GM23248 (cell line): ENCODE measurements at regions not wholly inside any gene's neighbourhood (a gene's known extent, or its start where the extent isn't known, plus 50 kb on each side); places are given as distances from the start of the nearest gene placed in this dataset.
"Not testable (repeated sequence)": the region's sequence is repeated elsewhere in the genome, so short reads cannot be mapped to it uniquely, and the experiment has no call there.

Experiments used
- DNase-seq: peaks from one replicate; pipeline ENCODE4 v3.0.0-alpha.2; 2015
- H2AFZ ChIP-seq: fragments of 200-600 bp; sonication (generic); 2 replicates; pipeline ENCODE4 v1.6.1; 2016; ENCODE audit warnings: antibody characterized with exemption
- H3F3A ChIP-seq: fragments of 200-600 bp; sonication (generic); 2 replicates; pipeline ENCODE4 v1.6.1; 2016; ENCODE audit warnings: mild to moderate bottlenecking, antibody characterized with exemption, mixed run types; ENCODE audit not compliant: insufficient read depth
- H3K27ac ChIP-seq: fragments of 200-600 bp; sonication (generic); 2 replicates; pipeline ENCODE4 v1.5.1; 2016; ENCODE audit warnings: mild to moderate bottlenecking
- H3K27me3 ChIP-seq: fragments of 200-600 bp; sonication (generic); replicated peaks from 2 replicates; pipeline ENCODE4 v1.6.1; 2016; ENCODE audit warnings: mild to moderate bottlenecking; ENCODE audit not compliant: insufficient read depth
- H3K36me3 ChIP-seq: fragments of 200-600 bp; sonication (generic); 2 replicates; pipeline ENCODE4 v1.6.1; 2016; ENCODE audit warnings: low read depth, mild to moderate bottlenecking
- H3K4me1 ChIP-seq: fragments of 200-600 bp; sonication (generic); 2 replicates; pipeline ENCODE4 v1.6.1; 2016; ENCODE audit warnings: mild to moderate bottlenecking; ENCODE audit not compliant: insufficient read depth
- H3K4me2 ChIP-seq: fragments of 200-600 bp; sonication (generic); one replicate; pipeline ENCODE4 v1.6.1; 2016; ENCODE audit warnings: mild to moderate bottlenecking; ENCODE audit not compliant: unreplicated experiment
- H3K4me3 ChIP-seq: fragments of 200-600 bp; sonication (generic); 2 replicates; pipeline ENCODE4 v1.5.1; 2016; ENCODE audit warnings: mild to moderate bottlenecking
- H3K79me2 ChIP-seq: fragments of 200-600 bp; sonication (generic); 2 replicates; pipeline ENCODE4 v1.6.1; 2016; ENCODE audit warnings: mild to moderate bottlenecking; ENCODE audit not compliant: insufficient read depth
- H3K9ac ChIP-seq: fragments of 200-600 bp; sonication (generic); 2 replicates; pipeline ENCODE4 v1.6.1; 2016; ENCODE audit warnings: mild to moderate bottlenecking
- H3K9me2 ChIP-seq: fragments of 200-600 bp; sonication (generic); 2 replicates; pipeline ENCODE4 v1.6.1; 2016; ENCODE audit warnings: mixed run types, mild to moderate bottlenecking, moderate library complexity; ENCODE audit not compliant: insufficient read depth
- H3K9me3 ChIP-seq: fragments of 200-600 bp; sonication (generic); one replicate; pipeline ENCODE4 v1.6.1; 2017; ENCODE audit warnings: low read depth
- H4K20me1 ChIP-seq: fragments of 200-600 bp; sonication (generic); 2 replicates; pipeline ENCODE4 v1.6.0; 2016; ENCODE audit not compliant: insufficient read depth
- EZH2 ChIP-seq: fragments of 200-600 bp; sonication (generic); IDR thresholded peaks from 2 replicates; pipeline ENCODE4 v1.6.1; 2018; ENCODE audit warnings: antibody characterized with exemption, mild to moderate bottlenecking; ENCODE audit not compliant: insufficient read depth, poor library complexity, severe bottlenecking
- EZH2phosphoT487 ChIP-seq: fragments of 200-600 bp; sonication (generic); IDR thresholded peaks from 2 replicates; pipeline ENCODE4 v1.6.1; 2018; ENCODE audit warnings: antibody characterized with exemption, moderate library complexity, mild to moderate bottlenecking, low read depth; ENCODE audit not compliant: insufficient read depth
- WGBS, 2 experiments: methylation state at CpG; one replicate each; pipeline ENCODE4 v1.1.6; 2015 to 2017; ENCODE audit warnings: low lambda C conversion rate in 2 of 2, low coverage in 1 of 2; ENCODE audit errors: missing lambda C conversion rate in 2 of 2; 5-methylcytosine and 5-hydroxymethylcytosine counted together
- in situ Hi-C: fragments of 300-500 bp; cut with MboI; formaldehyde crosslinking; loops from 2 replicates; pipeline ENCODE4 v1.15.0; 2020

- H3F3A ChIP-seq, result no peaks in the 10 kb centered on the region
- no peak for TF ChIP-seq EZH2phosphoT487
- H4K20me1 ChIP-seq, result no peaks in the 10 kb centered on the region
Measured at GRCh38 chr5:91484662-91485061, 101.5 kb upstream of the ARRDC3 start.

DNA sequence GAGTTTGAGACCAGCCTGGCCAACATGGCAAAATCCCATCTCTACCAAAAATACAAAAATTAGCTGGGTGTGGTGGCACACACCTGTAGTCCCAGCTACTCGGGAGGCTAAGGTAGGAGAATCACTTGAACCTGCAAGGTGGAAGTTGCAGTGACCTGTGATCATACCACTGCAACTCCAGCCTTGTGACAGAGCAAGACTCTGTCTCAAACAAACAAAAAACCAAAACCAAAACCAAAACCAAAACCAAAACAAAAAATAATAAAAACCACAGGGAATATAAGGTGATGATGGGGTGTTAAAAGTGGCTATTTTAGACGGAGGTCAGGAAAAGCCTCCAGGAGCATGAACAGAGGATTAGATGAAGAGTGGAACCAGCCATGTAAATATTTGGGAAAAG, 96.3 kb upstream of the ARRDC3 start:
- H3K4me2 ChIP-seq, H3K9ac ChIP-seq, in situ Hi-C loops, H3K27me3 ChIP-seq, H3K4me1 ChIP-seq, H3K4me3 ChIP-seq, H3K79me2 ChIP-seq, DNase-seq, H3K27ac ChIP-seq, H2AFZ ChIP-seq, H3K9me3 ChIP-seq, H4K20me1 ChIP-seq, H3F3A ChIP-seq, H3K36me3 ChIP-seq, H3K9me2 ChIP-seq: not testable (repeated sequence)
- 26 to 29% methylated on average over 2 of the region's 2 CpGs for WGBS, 2 experiments

More at GRCh38 chr5:91484662-91485061, 101.5 kb upstream of the ARRDC3 start:
- no peak overlapping the region for H3K4me3 ChIP-seq
- in situ Hi-C loops, result no loop called here
- H3K27ac ChIP-seq, result no peak overlapping the region
- no peak for DNase-seq
- no peaks in the 10 kb centered on the region for H3K4me1 ChIP-seq
- H3K4me2 ChIP-seq, result no peak overlapping the region
- no peak overlapping the region for H2AFZ ChIP-seq
- H3K36me3 ChIP-seq, result no peaks in the 10 kb centered on the region
- H3K9me2 ChIP-seq, result no peaks in the 10 kb centered on the region
- H3K27me3 ChIP-seq, result 0 out of 2 replicates have a peak, but pooled peaks cover 10% of the 10 kb centered on the region
- no peaks in the 10 kb centered on the region for H3K9me3 ChIP-seq
- no peak overlapping the region for H3K9ac ChIP-seq
- H3K79me2 ChIP-seq, result no peaks in the 10 kb centered on the region

DNA sequence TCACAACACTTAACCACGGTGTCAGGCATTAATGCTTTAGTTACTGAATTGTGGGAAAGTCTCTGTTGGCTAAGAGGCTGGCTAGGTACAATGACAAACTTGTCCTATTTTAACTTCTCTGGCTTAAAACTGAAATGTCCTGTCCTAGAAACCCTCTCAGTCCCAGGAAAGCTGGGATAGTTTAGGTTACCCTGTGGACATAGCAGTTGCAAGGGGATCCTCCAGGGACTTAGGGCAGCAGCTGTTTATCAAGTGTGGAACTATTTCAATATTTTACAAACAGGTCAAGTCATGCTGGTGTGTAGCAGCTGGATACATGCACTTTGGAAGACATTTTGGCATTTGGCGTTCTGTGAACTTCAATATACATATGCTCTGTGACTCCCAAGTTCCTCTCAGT, 95.0 kb upstream of the ARRDC3 start:
- Histone ChIP-seq H3K27ac (no peak overlapping the region), H3F3A (no peaks in the 10 kb centered on the region), H3K4me3 (no peak overlapping the region), H3K4me2 (no peak overlapping the region), H4K20me1 (no peaks in the 10 kb centered on the region), H2AFZ (no peak overlapping the region), H3K79me2 (no peaks in the 10 kb centered on the region), H3K36me3 (no peaks in the 10 kb centered on the region), H3K9me3 (no peaks in the 10 kb centered on the region), H3K9me2 (no peaks in the 10 kb centered on the region), H3K4me1 (no peaks in the 10 kb centered on the region), H3K9ac (no peak overlapping the region), H3K27me3 (0 out of 2 replicates have a peak, but pooled peaks cover 3% of the 10 kb centered on the region)
- in situ Hi-C loops, result no loop called here
- 46 to 47% methylated on average over 2 of the region's 2 CpGs for WGBS, 2 experiments
- no peak for DNase-seq
- TF ChIP-seq EZH2phosphoT487 (no peak), EZH2 (no peak)

- H3K36me3 ChIP-seq, result no peaks in the 10 kb centered on the region
- H3K9me3 ChIP-seq, result no peaks in the 10 kb centered on the region
- H3F3A ChIP-seq, result no peaks in the 10 kb centered on the region
- no peak overlapping the region for H3K4me2 ChIP-seq
- no peak overlapping the region for H3K4me3 ChIP-seq
- H3K27me3 ChIP-seq, result peaks cover 3% of the 10 kb centered on the region; the same call in 1 of the 2 replicates
- H2AFZ ChIP-seq, result no peak overlapping the region
- in situ Hi-C loops, result no loop called here
- TF ChIP-seq EZH2 (no peak), EZH2phosphoT487 (no peak)
- DNase-seq, result no peak
- 58 to 59% methylated on average over 3 of the region's 3 CpGs for WGBS, 2 experiments
- no peaks in the 10 kb centered on the region for H4K20me1 ChIP-seq
- no peak overlapping the region for H3K9ac ChIP-seq
- no peaks in the 10 kb centered on the region for H3K9me2 ChIP-seq
- H3K79me2 ChIP-seq, result no peaks in the 10 kb centered on the region
- H3K27ac ChIP-seq, result no peak overlapping the region
- H3K4me1 ChIP-seq, result no peaks in the 10 kb centered on the region
Measured at GRCh38 chr5:91477408-91477807, 94.3 kb upstream of the ARRDC3 start.

DNA sequence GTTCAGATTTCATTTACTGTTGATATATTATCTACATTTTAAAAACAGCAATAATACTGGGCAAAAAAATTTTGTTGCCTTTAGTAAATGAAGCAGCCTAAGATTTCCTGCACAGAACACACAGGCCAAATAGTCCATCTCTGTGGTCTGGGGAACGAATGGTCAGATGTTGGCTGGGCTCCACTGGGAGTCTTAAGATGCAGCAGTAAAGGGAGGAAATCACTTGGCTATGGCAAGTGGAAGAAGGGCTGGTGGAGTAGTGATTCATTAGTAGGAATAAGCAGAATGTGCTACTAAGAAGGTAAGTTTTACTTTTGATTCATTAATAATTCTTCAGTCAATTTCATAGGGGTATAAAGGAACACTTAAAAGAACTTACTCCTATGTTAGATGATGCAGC, 91.1 kb upstream of the ARRDC3 start:
- H3K9ac ChIP-seq, result no peak overlapping the region
- no peak for TF ChIP-seq EZH2
- TF ChIP-seq EZH2phosphoT487, result no peak
- H3K9me3 ChIP-seq, result no peaks in the 10 kb centered on the region
- 16 to 31% methylated on average over 1 of the region's 1 CpG for WGBS, 2 experiments
- in situ Hi-C loops, result no loop called here
- H3K36me3 ChIP-seq, result no peaks in the 10 kb centered on the region
- H2AFZ ChIP-seq, result no peak overlapping the region
- H4K20me1 ChIP-seq, result no peaks in the 10 kb centered on the region
- DNase-seq, result no peak
- H3F3A ChIP-seq, result no peaks in the 10 kb centered on the region
- H3K79me2 ChIP-seq, result no peaks in the 10 kb centered on the region
- no peak overlapping the region for H3K4me2 ChIP-seq
- H3K4me1 ChIP-seq, result no peaks in the 10 kb centered on the region
- no peaks in the 10 kb centered on the region for H3K9me2 ChIP-seq
- H3K27me3 ChIP-seq, result no peaks in the 10 kb centered on the region; the same call in 1 of the 2 replicates
- H3K4me3 ChIP-seq, result no peak overlapping the region
- no peak overlapping the region for H3K27ac ChIP-seq
